ENCODE measurements at regions not wholly inside any gene's neighbourhood (a gene's known extent, or its start where the extent isn't known, plus 50 kb on each side); places are given as distances from the start of the nearest gene placed in this dataset.

GRCh38 chr4:114304046-114304445 lies 294.6 kb upstream of the UGT8 start:
- no peak for ATAC-seq
- ChIA-PET POLR2A (no interaction called here), CTCF (no interaction called here)
- Mint-ChIP-seq H3K9me3 (peaks cover 6% of the 10 kb centered on the region; the same call in 1 of the 2 replicates), H3K27me3 (ENCODE audit: low read depth) (no peaks in the 10 kb centered on the region), H3K27ac (no peak overlapping the region), H3K4me3 (no peak overlapping the region), H3K4me1 (no peaks in the 10 kb centered on the region), H3K36me3 (no peaks in the 10 kb centered on the region)
- TF ChIP-seq RORB (CRISPR knock-in tag; IDR thresholded peaks at IDR 0.05): no peak
- TF ChIP-seq CTCF (IDR thresholded peaks at IDR 0.05): no peak
- no peak for DNase-seq (ENCODE audit: low spot score)

- Mint-ChIP-seq H3K27ac (no peak overlapping the region), H3K4me3 (no peak overlapping the region), H3K36me3 (no peaks in the 10 kb centered on the region), H3K9me3 (peaks cover 4% of the 10 kb centered on the region; the same call in 1 of the 2 replicates), H3K4me1 (no peaks in the 10 kb centered on the region), H3K27me3 (ENCODE audit: low read depth) (no peaks in the 10 kb centered on the region)
- POLR2A ChIA-PET: no interaction called here
- no peak for ATAC-seq
- CTCF ChIA-PET: no interaction called here
- DNase-seq (ENCODE audit: low spot score): no peak
- TF ChIP-seq SP1 (CRISPR knock-in tag; conservative IDR thresholded peaks at IDR 0.05) (no peak), SMAD3 (CRISPR knock-in tag; IDR thresholded peaks at IDR 0.05; ENCODE audit: borderline replicate concordance) (no peak), CTCF (IDR thresholded peaks at IDR 0.05) (no peak), MAX (CRISPR knock-in tag; IDR thresholded peaks at IDR 0.05) (no peak), ZNF317 (CRISPR knock-in tag; IDR thresholded peaks at IDR 0.05; ENCODE audit: borderline replicate concordance, low read depth) (no peak), NFYB (CRISPR knock-in tag; conservative IDR thresholded peaks at IDR 0.05; ENCODE audit: low read depth) (no peak), JUN (CRISPR knock-in tag; IDR thresholded peaks at IDR 0.05) (no peak), SMAD4 (CRISPR knock-in tag; IDR thresholded peaks at IDR 0.05) (no peak), PRDM15 (CRISPR knock-in tag; IDR thresholded peaks at IDR 0.05) (no peak)
Measured at GRCh38 chr4:114304567-114304966, 294.0 kb upstream of the UGT8 start.

- ChIA-PET CTCF (no interaction called here), POLR2A (no interaction called here)
- no peak overlapping the region for H3K4me3 Mint-ChIP-seq
- H3K4me1 Mint-ChIP-seq: peaks cover 2% of the 10 kb centered on the region
- H3K27ac Mint-ChIP-seq: no peak overlapping the region
- ATAC-seq: no peak
- no peak for DNase-seq (ENCODE audit: low spot score)
- H3K9me3 Mint-ChIP-seq: no peaks in the 10 kb centered on the region
- no peak for TF ChIP-seq ATF1 (CRISPR knock-in tag; IDR thresholded peaks at IDR 0.05)
- TF ChIP-seq ZBTB21 (CRISPR knock-in tag; IDR thresholded peaks at IDR 0.05; ENCODE audit: borderline replicate concordance): no peak
- TF ChIP-seq MYBL2 (CRISPR knock-in tag; IDR thresholded peaks at IDR 0.05): no peak
- no peak for TF ChIP-seq NR2C2 (CRISPR knock-in tag; IDR thresholded peaks at IDR 0.05)
- TF ChIP-seq GTF2I (CRISPR knock-in tag; conservative IDR thresholded peaks at IDR 0.05): no peak
- TF ChIP-seq ZMAT4 (CRISPR knock-in tag; IDR thresholded peaks at IDR 0.05): no peak
- no peak for TF ChIP-seq ZNF121 (CRISPR knock-in tag; IDR thresholded peaks at IDR 0.05)
- TF ChIP-seq ZNF416 (CRISPR knock-in tag; IDR thresholded peaks at IDR 0.05): no peak
- no peak for TF ChIP-seq E2F5 (CRISPR knock-in tag; IDR thresholded peaks at IDR 0.05)
- no peaks in the 10 kb centered on the region for H3K36me3 Mint-ChIP-seq
- peaks cover 23% of the 10 kb centered on the region for H3K27me3 Mint-ChIP-seq (ENCODE audit: low read depth)
Measured at GRCh38 chr4:114306946-114307345, 291.7 kb upstream of the UGT8 start.

Measured in WTC11 (cell line).